ENCODE measurements at regions not wholly inside any gene's neighbourhood (a gene's known extent, or its start where the extent isn't known, plus 50 kb on each side); places are given as distances from the start of the nearest gene placed in this dataset.
A peak's percentile ranks its signal among the peaks of the same experiment; 100 is the strongest.

GRCh38 chr1:157197906-157198435, 59.8 kb upstream of the ETV3 start:
- ATAC-seq: no peak
- TF ChIP-seq PPARA (CRISPR knock-in tag; IDR thresholded peaks at IDR 0.05; ENCODE audit: borderline replicate concordance) (no peak), POU6F1 (CRISPR knock-in tag; IDR thresholded peaks at IDR 0.05; ENCODE audit: borderline replicate concordance, low read depth) (no peak), ZC3H10 (CRISPR knock-in tag; IDR thresholded peaks at IDR 0.05) (no peak), ZFP30 (CRISPR knock-in tag; IDR thresholded peaks at IDR 0.05) (no peak)

- peak; percentile 80 for ATAC-seq
These were observed 58.7 kb upstream of the ETV3 start for GRCh38 chr1:157196670-157197456.

GRCh38 chr1:157196245-157196543, 58.0 kb upstream of the ETV3 start:
- no peak for TF ChIP-seq ZC3H10 (CRISPR knock-in tag; IDR thresholded peaks at IDR 0.05)
- ATAC-seq: no peak

GRCh38 chr1:157195521-157196244, 57.5 kb upstream of the ETV3 start:
- no peak for ATAC-seq
- TF ChIP-seq SNAI2 (CRISPR knock-in tag; IDR thresholded peaks at IDR 0.05) (no peak), TOX (CRISPR knock-in tag; IDR thresholded peaks at IDR 0.05; ENCODE audit: borderline replicate concordance) (no peak), ZNF8 (CRISPR knock-in tag; IDR thresholded peaks at IDR 0.05) (no peak), ESRRG (CRISPR knock-in tag; IDR thresholded peaks at IDR 0.05) (no peak), ISL1 (CRISPR knock-in tag; IDR thresholded peaks at IDR 0.05) (no peak), RARB (CRISPR knock-in tag; IDR thresholded peaks at IDR 0.05) (no peak)

- no peak for TF ChIP-seq ESRRG (CRISPR knock-in tag; IDR thresholded peaks at IDR 0.05)
- TF ChIP-seq ZFP30 (CRISPR knock-in tag; IDR thresholded peaks at IDR 0.05): no peak
- TF ChIP-seq POU6F1 (CRISPR knock-in tag; IDR thresholded peaks at IDR 0.05; ENCODE audit: borderline replicate concordance, low read depth): no peak
- TF ChIP-seq ZFP3 (CRISPR knock-in tag; IDR thresholded peaks at IDR 0.05): no peak
- no peak for TF ChIP-seq CREB5 (CRISPR knock-in tag; IDR thresholded peaks at IDR 0.05; ENCODE audit: low read depth)
- no peak for TF ChIP-seq ZC3H10 (CRISPR knock-in tag; IDR thresholded peaks at IDR 0.05)
- no peak for TF ChIP-seq OSR1 (CRISPR knock-in tag; IDR thresholded peaks at IDR 0.05)
- no peak for TF ChIP-seq TCF4 (CRISPR knock-in tag; IDR thresholded peaks at IDR 0.05; ENCODE audit: borderline replicate concordance)
- TF ChIP-seq CSRNP3 (CRISPR knock-in tag; IDR thresholded peaks at IDR 0.05): no peak
- no peak for TF ChIP-seq RARB (CRISPR knock-in tag; IDR thresholded peaks at IDR 0.05)
- TF ChIP-seq SNAI2 (CRISPR knock-in tag; IDR thresholded peaks at IDR 0.05): no peak
- TF ChIP-seq TOX (CRISPR knock-in tag; IDR thresholded peaks at IDR 0.05; ENCODE audit: borderline replicate concordance): no peak
- no peak for ATAC-seq
These were observed 56.7 kb upstream of the ETV3 start for GRCh38 chr1:157194731-157195520.

Data from SK-N-SH treated with all-trans-retinoic acid at 6 μM for 48 hours (cell line).